K562 (cell line): ENCODE measurements at regions not wholly inside any gene's neighbourhood (a gene's known extent, or its start where the extent isn't known, plus 50 kb on each side); places are given as distances from the start of the nearest gene placed in this dataset.

ENCODE experiments used
- CTCF ChIP-seq, 3 experiments: IDR thresholded peaks in 2 of 3; conservative IDR thresholded peaks in 1 of 3; 2 replicates each; pipeline ENCODE4 v1.5.1; 2011 to 2012; ENCODE audit warnings: low read length in 3 of 3, mild to moderate bottlenecking in 3 of 3, control low read depth in 2 of 3, improper control_type of control experiment in 1 of 3, inconsistent platforms in 1 of 3, low read depth in 1 of 3, mixed read lengths in 1 of 3, moderate library complexity in 1 of 3; ENCODE audit not compliant: insufficient read depth in 2 of 3
- E4F1 ChIP-seq: fragments of 250-450 bp; sonication (Bioruptor Pico); IDR thresholded peaks from 2 replicates; pipeline ENCODE4 v1.5.0; 2021; ENCODE audit warnings: mild to moderate bottlenecking, borderline replicate concordance
- GATA2 ChIP-seq: sonication (generic); formaldehyde crosslinking; IDR thresholded peaks from 2 replicates; pipeline ENCODE4 v1.4.0; 2020; ENCODE audit warnings: mild to moderate bottlenecking, missing genetic modification reagents
- KDM2B ChIP-seq: fragments of 250-450 bp; sonication (Bioruptor Pico); IDR thresholded peaks from 2 replicates; pipeline ENCODE4 v1.8.0; 2021; ENCODE audit warnings: mild to moderate bottlenecking, moderate library complexity
- MLLT1 ChIP-seq, 2 experiments: fragments of 450-650 bp; IDR thresholded peaks; 2 replicates each; pipeline ENCODE4 v1.6.1; 2016
- POLR2AphosphoS5 ChIP-seq: IDR thresholded peaks from 2 replicates; pipeline ENCODE4 v1.6.1; 2011; ENCODE audit warnings: mild to moderate bottlenecking, low read depth, low read length, moderate library complexity; ENCODE audit not compliant: control insufficient read depth, insufficient read depth
- PRPF4 ChIP-seq: fragments of 200-400 bp; formaldehyde crosslinking; IDR thresholded peaks from one replicate; pipeline ENCODE4 v1.6.1; 2017; ENCODE audit warnings: low read length, low read depth, mild to moderate bottlenecking; ENCODE audit not compliant: insufficient read depth, poor library complexity, severe bottlenecking
- REST ChIP-seq, 2 experiments: fragments of 450-650 bp; formaldehyde crosslinking in 1 of 2; IDR thresholded peaks; 2 replicates each; pipeline versions ENCODE4 v1.4.0 to v1.6.1; 2014 to 2020; ENCODE audit warnings: mild to moderate bottlenecking in 2 of 2, borderline replicate concordance in 1 of 2, low read depth in 1 of 2
- SPI1 ChIP-seq: IDR thresholded peaks from 2 replicates; pipeline ENCODE4 v1.6.1; 2011; ENCODE audit warnings: low read depth, low read length, control low read depth, borderline replicate concordance
- TAF1 ChIP-seq: IDR thresholded peaks from 2 replicates; pipeline ENCODE4 v1.6.1; 2011; ENCODE audit warnings: mild to moderate bottlenecking, low read length, moderate library complexity; ENCODE audit not compliant: insufficient read depth, control insufficient read depth, severe bottlenecking; ENCODE audit errors: extremely low read depth
- ZBTB26 ChIP-seq: fragments of 450-650 bp; formaldehyde crosslinking; IDR thresholded peaks from 2 replicates; pipeline ENCODE4 v1.4.0; 2022; ENCODE audit warnings: missing genetic modification characterization
- ZBTB8A ChIP-seq: fragments of 450-650 bp; IDR thresholded peaks from 2 replicates; pipeline ENCODE4 v1.6.1; 2018; ENCODE audit warnings: mild to moderate bottlenecking, moderate library complexity; ENCODE audit not compliant: partially characterized antibody

GRCh38 chr7:8319115-8319514 is 57.1 kb upstream of the ICA1 start:
- no peak for TF ChIP-seq ZBTB8A
- no peak for TF ChIP-seq CTCF (IDR thresholded peaks at IDR 0.05 in 2 of 3, conservative IDR thresholded peaks at IDR 0.05 in 1 of 3; ENCODE audit: insufficient read depth in 2 of 3, low read depth in 1 of 3, low read length in 3 of 3)
- TF ChIP-seq E4F1 (CRISPR knock-in tag), result no peak
- no peak for TF ChIP-seq MLLT1 (IDR thresholded peaks at IDR 0.05)
- no peak for TF ChIP-seq ZBTB26 (CRISPR knock-in tag)
- TF ChIP-seq REST (IDR thresholded peaks at IDR 0.05; ENCODE audit: borderline replicate concordance), result no peak
- no peak for TF ChIP-seq REST (CRISPR knock-in tag; IDR thresholded peaks at IDR 0.05; ENCODE audit: low read depth)
- TF ChIP-seq SPI1, result no peak
- TF ChIP-seq TAF1, result no peak
- TF ChIP-seq PRPF4, result no peak
- TF ChIP-seq GATA2, result no peak
- TF ChIP-seq KDM2B (CRISPR knock-in tag), result no peak
- TF ChIP-seq POLR2AphosphoS5, result no peak
